ENCODE measurements at regions not wholly inside any gene's neighbourhood (a gene's known extent, or its start where the extent isn't known, plus 50 kb on each side); places are given as distances from the start of the nearest gene placed in this dataset.
A peak's percentile ranks its signal among the peaks of the same experiment; 100 is the strongest.

- TF ChIP-seq, protein P1, sequence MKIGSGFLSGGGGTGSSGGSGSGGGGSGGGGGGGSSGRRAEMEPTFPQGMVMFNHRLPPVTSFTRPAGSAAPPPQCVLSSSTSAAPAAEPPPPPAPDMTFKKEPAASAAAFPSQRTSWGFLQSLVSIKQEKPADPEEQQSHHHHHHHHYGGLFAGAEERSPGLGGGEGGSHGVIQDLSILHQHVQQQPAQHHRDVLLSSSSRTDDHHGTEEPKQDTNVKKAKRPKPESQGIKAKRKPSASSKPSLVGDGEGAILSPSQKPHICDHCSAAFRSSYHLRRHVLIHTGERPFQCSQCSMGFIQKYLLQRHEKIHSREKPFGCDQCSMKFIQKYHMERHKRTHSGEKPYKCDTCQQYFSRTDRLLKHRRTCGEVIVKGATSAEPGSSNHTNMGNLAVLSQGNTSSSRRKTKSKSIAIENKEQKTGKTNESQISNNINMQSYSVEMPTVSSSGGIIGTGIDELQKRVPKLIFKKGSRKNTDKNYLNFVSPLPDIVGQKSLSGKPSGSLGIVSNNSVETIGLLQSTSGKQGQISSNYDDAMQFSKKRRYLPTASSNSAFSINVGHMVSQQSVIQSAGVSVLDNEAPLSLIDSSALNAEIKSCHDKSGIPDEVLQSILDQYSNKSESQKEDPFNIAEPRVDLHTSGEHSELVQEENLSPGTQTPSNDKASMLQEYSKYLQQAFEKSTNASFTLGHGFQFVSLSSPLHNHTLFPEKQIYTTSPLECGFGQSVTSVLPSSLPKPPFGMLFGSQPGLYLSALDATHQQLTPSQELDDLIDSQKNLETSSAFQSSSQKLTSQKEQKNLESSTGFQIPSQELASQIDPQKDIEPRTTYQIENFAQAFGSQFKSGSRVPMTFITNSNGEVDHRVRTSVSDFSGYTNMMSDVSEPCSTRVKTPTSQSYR (CRISPR knock-in tag; IDR thresholded peaks at IDR 0.05), result no peak
- TF ChIP-seq E2F4 (CRISPR knock-in tag; IDR thresholded peaks at IDR 0.05; ENCODE audit: borderline replicate concordance, low read depth) (no peak), GTF2I (CRISPR knock-in tag; conservative IDR thresholded peaks at IDR 0.05) (no peak), ATF3 (CRISPR knock-in tag; conservative IDR thresholded peaks at IDR 0.05) (no peak), ESRRA (CRISPR knock-in tag; IDR thresholded peaks at IDR 0.05; ENCODE audit: borderline replicate concordance) (no peak), ZNF671 (CRISPR knock-in tag; IDR thresholded peaks at IDR 0.05) (peak; percentile 91), HMGA2 (CRISPR knock-in tag; IDR thresholded peaks at IDR 0.05) (no peak), FOXP1 (CRISPR knock-in tag; IDR thresholded peaks at IDR 0.05; ENCODE audit: borderline replicate concordance) (no peak), NR3C1 (CRISPR knock-in tag; conservative IDR thresholded peaks at IDR 0.05; ENCODE audit: low read depth) (no peak), OVOL2 (CRISPR knock-in tag; IDR thresholded peaks at IDR 0.05; ENCODE audit: borderline replicate concordance) (no peak), JAZF1 (CRISPR knock-in tag; IDR thresholded peaks at IDR 0.05) (no peak), NFYB (CRISPR knock-in tag; conservative IDR thresholded peaks at IDR 0.05; ENCODE audit: low read depth) (no peak), ZNF219 (CRISPR knock-in tag; IDR thresholded peaks at IDR 0.05; ENCODE audit: borderline replicate concordance) (no peak)
- TF ChIP-seq, protein P2, sequence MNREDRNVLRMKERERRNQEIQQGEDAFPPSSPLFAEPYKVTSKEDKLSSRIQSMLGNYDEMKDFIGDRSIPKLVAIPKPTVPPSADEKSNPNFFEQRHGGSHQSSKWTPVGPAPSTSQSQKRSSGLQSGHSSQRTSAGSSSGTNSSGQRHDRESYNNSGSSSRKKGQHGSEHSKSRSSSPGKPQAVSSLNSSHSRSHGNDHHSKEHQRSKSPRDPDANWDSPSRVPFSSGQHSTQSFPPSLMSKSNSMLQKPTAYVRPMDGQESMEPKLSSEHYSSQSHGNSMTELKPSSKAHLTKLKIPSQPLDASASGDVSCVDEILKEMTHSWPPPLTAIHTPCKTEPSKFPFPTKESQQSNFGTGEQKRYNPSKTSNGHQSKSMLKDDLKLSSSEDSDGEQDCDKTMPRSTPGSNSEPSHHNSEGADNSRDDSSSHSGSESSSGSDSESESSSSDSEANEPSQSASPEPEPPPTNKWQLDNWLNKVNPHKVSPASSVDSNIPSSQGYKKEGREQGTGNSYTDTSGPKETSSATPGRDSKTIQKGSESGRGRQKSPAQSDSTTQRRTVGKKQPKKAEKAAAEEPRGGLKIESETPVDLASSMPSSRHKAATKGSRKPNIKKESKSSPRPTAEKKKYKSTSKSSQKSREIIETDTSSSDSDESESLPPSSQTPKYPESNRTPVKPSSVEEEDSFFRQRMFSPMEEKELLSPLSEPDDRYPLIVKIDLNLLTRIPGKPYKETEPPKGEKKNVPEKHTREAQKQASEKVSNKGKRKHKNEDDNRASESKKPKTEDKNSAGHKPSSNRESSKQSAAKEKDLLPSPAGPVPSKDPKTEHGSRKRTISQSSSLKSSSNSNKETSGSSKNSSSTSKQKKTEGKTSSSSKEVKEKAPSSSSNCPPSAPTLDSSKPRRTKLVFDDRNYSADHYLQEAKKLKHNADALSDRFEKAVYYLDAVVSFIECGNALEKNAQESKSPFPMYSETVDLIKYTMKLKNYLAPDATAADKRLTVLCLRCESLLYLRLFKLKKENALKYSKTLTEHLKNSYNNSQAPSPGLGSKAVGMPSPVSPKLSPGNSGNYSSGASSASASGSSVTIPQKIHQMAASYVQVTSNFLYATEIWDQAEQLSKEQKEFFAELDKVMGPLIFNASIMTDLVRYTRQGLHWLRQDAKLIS (CRISPR knock-in tag; IDR thresholded peaks at IDR 0.05; ENCODE audit: borderline replicate concordance), result no peak
- TF ChIP-seq, protein P3, sequence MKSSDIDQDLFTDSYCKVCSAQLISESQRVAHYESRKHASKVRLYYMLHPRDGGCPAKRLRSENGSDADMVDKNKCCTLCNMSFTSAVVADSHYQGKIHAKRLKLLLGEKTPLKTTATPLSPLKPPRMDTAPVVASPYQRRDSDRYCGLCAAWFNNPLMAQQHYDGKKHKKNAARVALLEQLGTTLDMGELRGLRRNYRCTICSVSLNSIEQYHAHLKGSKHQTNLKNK (CRISPR knock-in tag; IDR thresholded peaks at IDR 0.05), result no peak
- TF ChIP-seq, protein P4, sequence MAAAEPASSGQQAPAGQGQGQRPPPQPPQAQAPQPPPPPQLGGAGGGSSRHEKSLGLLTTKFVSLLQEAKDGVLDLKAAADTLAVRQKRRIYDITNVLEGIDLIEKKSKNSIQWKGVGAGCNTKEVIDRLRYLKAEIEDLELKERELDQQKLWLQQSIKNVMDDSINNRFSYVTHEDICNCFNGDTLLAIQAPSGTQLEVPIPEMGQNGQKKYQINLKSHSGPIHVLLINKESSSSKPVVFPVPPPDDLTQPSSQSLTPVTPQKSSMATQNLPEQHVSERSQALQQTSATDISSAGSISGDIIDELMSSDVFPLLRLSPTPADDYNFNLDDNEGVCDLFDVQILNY (CRISPR knock-in tag; IDR thresholded peaks at IDR 0.05), result no peak
- TF ChIP-seq, protein P5, sequence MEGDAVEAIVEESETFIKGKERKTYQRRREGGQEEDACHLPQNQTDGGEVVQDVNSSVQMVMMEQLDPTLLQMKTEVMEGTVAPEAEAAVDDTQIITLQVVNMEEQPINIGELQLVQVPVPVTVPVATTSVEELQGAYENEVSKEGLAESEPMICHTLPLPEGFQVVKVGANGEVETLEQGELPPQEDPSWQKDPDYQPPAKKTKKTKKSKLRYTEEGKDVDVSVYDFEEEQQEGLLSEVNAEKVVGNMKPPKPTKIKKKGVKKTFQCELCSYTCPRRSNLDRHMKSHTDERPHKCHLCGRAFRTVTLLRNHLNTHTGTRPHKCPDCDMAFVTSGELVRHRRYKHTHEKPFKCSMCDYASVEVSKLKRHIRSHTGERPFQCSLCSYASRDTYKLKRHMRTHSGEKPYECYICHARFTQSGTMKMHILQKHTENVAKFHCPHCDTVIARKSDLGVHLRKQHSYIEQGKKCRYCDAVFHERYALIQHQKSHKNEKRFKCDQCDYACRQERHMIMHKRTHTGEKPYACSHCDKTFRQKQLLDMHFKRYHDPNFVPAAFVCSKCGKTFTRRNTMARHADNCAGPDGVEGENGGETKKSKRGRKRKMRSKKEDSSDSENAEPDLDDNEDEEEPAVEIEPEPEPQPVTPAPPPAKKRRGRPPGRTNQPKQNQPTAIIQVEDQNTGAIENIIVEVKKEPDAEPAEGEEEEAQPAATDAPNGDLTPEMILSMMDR (IDR thresholded peaks at IDR 0.05), result no peak
Measured at GRCh38 chr12:97168804-97169203, 261.7 kb downstream of the NEDD1 start (continued).

Data from WTC11 (cell line).